Heart left ventricle (tissue), 16 donors: ENCODE measurements at regions not wholly inside any gene's neighbourhood (a gene's known extent, or its start where the extent isn't known, plus 50 kb on each side); places are given as distances from the start of the nearest gene placed in this dataset.

Experiments used
- ATAC-seq, 4 donors: fragments of 200-7000 bp; cut with Tn5 transposase; one replicate each; pipeline ENCODE4 v1.9.1; 2020 to 2022; ENCODE audit warnings: moderate library complexity in 4 of 4, mild to moderate bottlenecking in 3 of 4, moderate number of reproducible peaks in 1 of 4
- DNase-seq, 5 donors: peaks; one replicate each; pipeline ENCODE4 v3.0.0-alpha.2; 2020
- H3K27ac ChIP-seq, 12 donors: fragments of 200-600 bp; sonication (generic) in 4 of 12; one replicate each; pipeline versions ENCODE4 v1.5.0 to v1.8.0; 2016 to 2022; ENCODE audit warnings: mild to moderate bottlenecking in 2 of 12
- H3K27me3 ChIP-seq, 9 donors: fragments of 200-600 bp; sonication (generic) in 2 of 9; one replicate each; pipeline versions ENCODE4 v1.5.1 to v1.8.0; 2016 to 2022; ENCODE audit warnings: mild to moderate bottlenecking in 3 of 9
- H3K36me3 ChIP-seq, 9 donors: fragments of 200-600 bp; sonication (generic) in 2 of 9; one replicate each; pipeline versions ENCODE4 v1.5.0 to v1.8.0; 2018 to 2022; ENCODE audit warnings: mild to moderate bottlenecking in 2 of 9
- H3K4me1 ChIP-seq, 12 donors: fragments of 200-600 bp; sonication (generic) in 4 of 12; one replicate each; pipeline versions ENCODE4 v1.5.0 to v1.8.0; 2016 to 2022; ENCODE audit warnings: mild to moderate bottlenecking in 3 of 12
- H3K4me3 ChIP-seq, 12 donors: fragments of 200-600 bp; sonication (generic) in 4 of 12; one replicate each; pipeline versions ENCODE4 v1.5.0 to v1.8.0; 2017 to 2022; ENCODE audit warnings: mild to moderate bottlenecking in 9 of 12, moderate library complexity in 4 of 12
- H3K9me3 ChIP-seq, 12 donors: fragments of 200-600 bp; sonication (generic) in 4 of 12; one replicate each; pipeline versions ENCODE4 v1.5.0 to v1.8.0; 2016 to 2022; ENCODE audit warnings: mild to moderate bottlenecking in 1 of 12
- CTCF ChIP-seq, 12 donors: fragments of 200-600 bp; sonication (generic) in 4 of 12; IDR thresholded peaks; one replicate each; pipeline versions ENCODE4 v1.5.0 to v1.8.0; 2018 to 2022; ENCODE audit warnings: antibody characterized with exemption in 12 of 12, mild to moderate bottlenecking in 5 of 12
- POLR2A ChIP-seq, 2 donors: fragments of 450-650 bp; IDR thresholded peaks; one replicate each; pipeline ENCODE4 v1.6.1; 2017; ENCODE audit warnings: antibody characterized with exemption in 2 of 2, mild to moderate bottlenecking in 2 of 2, moderate library complexity in 2 of 2
- WGBS, 4 donors: extraction: QIAGEN DNeasy Blood & Tissue Kit in 2 of 4; methylation state at CpG; one replicate each; pipeline versions ENCODE4 v1.1.5 to v1.1.7; 2013 to 2018; 5-methylcytosine and 5-hydroxymethylcytosine counted together
- intact Hi-C, 10 donors: fragments of 100-400 bp; cut with DNase I; formaldehyde crosslinking; loops; one replicate each; pipeline versions ENCODE4 v1.11.1 to v1.14.2; 2022
- donor health status: ischemic (EF 13 %, LVEDD 7.1; RV severe dilation, severe dysfunction).
- donor health status: healthy with polysubstance abuse.
- donor health status: DM: no; HTN: yes; CAD: no.
- donor health status: DM: no; HTN: no; CAD: no.
- donor health status: ischemic (EF 25% LVEDD 6.9; RV normal size, moderate dysfunction).
- donor health status: ischemic (EF 25% LVEDD 5.7; RV mildly dilated, moderate dysfunction).
- donor health status: healthy.
- donor health status: DM: yes; HTN: yes; CAD: no.
- donor health status: ischemic (EF 35%, LVEDD 5.7; RV mildly dilated, moderate dysfunction).
- donor health status: nonischemic (EF 11% LVEDD 7.7; RV severe dilation, severe dysfunction).
- donor health status: DM: yes; HTN: yes; CAD: no.
- donor health status: PGD.
- donor health status: ischemic (EF 29% LVEDD 5.4; RV normal size, mild dysfunction).
- donor health status: nonischemic (EF 23%, LVEDD 6.1; RV moderate dilation, normal function).

- Histone ChIP-seq H3K9me3 (no peaks in the 10 kb centered on the region), H3K27ac (no peak overlapping the region), H3K36me3 (no peaks in the 10 kb centered on the region), H3K4me1 (no peaks in the 10 kb centered on the region), H3K4me3 (no peak overlapping the region), H3K27me3 (no peaks in the 10 kb centered on the region)
- DNase-seq (no peak), ATAC-seq (peak in 2 of 4 donors; percentile 14 to 56)
- WGBS, 4 donors: 34 to 56% (median 47%) methylated on average over 3 of the region's 3 CpGs
- intact Hi-C loops: no loop called here
- TF ChIP-seq POLR2A (IDR thresholded peaks at IDR 0.05): no peak
- no peak for TF ChIP-seq CTCF (IDR thresholded peaks at IDR 0.05)
Measured at GRCh38 chrX:139083191-139083590, 371.7 kb upstream of the FGF13 start.

- ATAC-seq (peak in 1 of 4 donors; percentile 56), DNase-seq (no peak)
- no peaks in the 10 kb centered on the region for H3K9me3 ChIP-seq
- H3K36me3 ChIP-seq: no peaks in the 10 kb centered on the region
- WGBS, 4 donors: 54 to 66% (median 57%) methylated on average over 3 of the region's 3 CpGs
- TF ChIP-seq POLR2A (IDR thresholded peaks at IDR 0.05) (no peak), CTCF (IDR thresholded peaks at IDR 0.05) (no peak)
- intact Hi-C loops: no loop called here
- no peaks in the 10 kb centered on the region for H3K27me3 ChIP-seq
- H3K27ac ChIP-seq: no peak overlapping the region
- no peak overlapping the region for H3K4me3 ChIP-seq
- H3K4me1 ChIP-seq: no peaks in the 10 kb centered on the region
Measured at GRCh38 chrX:139081965-139082364, 370.4 kb upstream of the FGF13 start.

- Histone ChIP-seq H3K27ac (no peak overlapping the region), H3K4me3 (no peak overlapping the region), H3K9me3 (no peaks in the 10 kb centered on the region), H3K27me3 (no peaks in the 10 kb centered on the region), H3K4me1 (no peaks in the 10 kb centered on the region), H3K36me3 (no peaks in the 10 kb centered on the region)
- 76 to 97% (median 90%) methylated on average over 2 of the region's 2 CpGs for WGBS, 4 donors
- intact Hi-C loops: no loop called here
- DNase-seq: no peak
- ATAC-seq: no peak
- TF ChIP-seq POLR2A (IDR thresholded peaks at IDR 0.05) (no peak), CTCF (IDR thresholded peaks at IDR 0.05) (no peak)
Measured at GRCh38 chrX:139079789-139080188, 368.3 kb upstream of the FGF13 start.

- intact Hi-C loops: no loop called here
Measured at GRCh38 chrX:139078761-139079280, 367.3 kb upstream of the FGF13 start.

More at GRCh38 chrX:139078761-139079280, 367.3 kb upstream of the FGF13 start:
- Histone ChIP-seq H3K27me3 (peaks cover 0 to 4% (median 0%) of the 10 kb centered on the region in 9 donors), H3K4me1 (no peaks in the 10 kb centered on the region), H3K4me3 (no peak overlapping the region), H3K27ac (no peak overlapping the region), H3K36me3 (no peaks in the 10 kb centered on the region), H3K9me3 (no peaks in the 10 kb centered on the region)
- WGBS, 4 donors: 78 to 89% (median 84%) methylated on average over 8 of the region's 8 CpGs
- no peak for ATAC-seq
- TF ChIP-seq POLR2A (IDR thresholded peaks at IDR 0.05) (no peak), CTCF (IDR thresholded peaks at IDR 0.05) (no peak)
- DNase-seq: no peak
